ENCODE measurements at regions not wholly inside any gene's neighbourhood (a gene's known extent, or its start where the extent isn't known, plus 50 kb on each side); places are given as distances from the start of the nearest gene placed in this dataset.

DNA sequence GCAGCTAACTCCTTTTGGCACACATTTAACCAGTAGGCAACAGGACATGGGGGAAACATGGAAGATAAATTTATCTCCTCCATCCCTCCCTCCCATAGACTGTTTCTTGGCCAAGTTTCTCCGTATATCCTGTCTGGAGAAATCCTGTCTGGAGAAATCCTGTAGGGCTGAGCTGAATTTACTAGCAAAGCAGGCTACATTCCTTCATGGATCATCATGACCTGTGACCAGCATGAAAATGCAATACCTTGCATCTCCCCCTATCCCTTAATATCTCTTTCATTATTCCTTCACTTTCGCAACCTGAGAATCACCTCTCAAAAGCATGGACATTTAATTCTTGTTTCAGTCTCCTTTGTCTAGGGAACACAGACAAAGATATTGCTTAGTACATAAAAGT lies 379.1 kb downstream of the PSAT1 start:
- Mint-ChIP-seq H3K4me1 (ENCODE audit: low read depth, unreplicated experiment) (no peaks in the 10 kb centered on the region), H3K9me3 (ENCODE audit: low read depth, unreplicated experiment) (no peaks in the 10 kb centered on the region), H3K4me3 (ENCODE audit: low read depth, unreplicated experiment) (no peak overlapping the region), H3K36me3 (ENCODE audit: insufficient read depth, unreplicated experiment) (no peaks in the 10 kb centered on the region), H3K27me3 (ENCODE audit: unreplicated experiment) (no peaks in the 10 kb centered on the region), H3K27ac (ENCODE audit: unreplicated experiment) (no peak overlapping the region)
- intact Hi-C loops (cut with micrococcal nuclease; ENCODE audit: unreplicated experiment), result no loop called here
- CTCF ChIA-PET, result no interaction called here
- BruUV-seq (replicated peaks), result no TSS peak
- TF ChIP-seq, protein P1, sequence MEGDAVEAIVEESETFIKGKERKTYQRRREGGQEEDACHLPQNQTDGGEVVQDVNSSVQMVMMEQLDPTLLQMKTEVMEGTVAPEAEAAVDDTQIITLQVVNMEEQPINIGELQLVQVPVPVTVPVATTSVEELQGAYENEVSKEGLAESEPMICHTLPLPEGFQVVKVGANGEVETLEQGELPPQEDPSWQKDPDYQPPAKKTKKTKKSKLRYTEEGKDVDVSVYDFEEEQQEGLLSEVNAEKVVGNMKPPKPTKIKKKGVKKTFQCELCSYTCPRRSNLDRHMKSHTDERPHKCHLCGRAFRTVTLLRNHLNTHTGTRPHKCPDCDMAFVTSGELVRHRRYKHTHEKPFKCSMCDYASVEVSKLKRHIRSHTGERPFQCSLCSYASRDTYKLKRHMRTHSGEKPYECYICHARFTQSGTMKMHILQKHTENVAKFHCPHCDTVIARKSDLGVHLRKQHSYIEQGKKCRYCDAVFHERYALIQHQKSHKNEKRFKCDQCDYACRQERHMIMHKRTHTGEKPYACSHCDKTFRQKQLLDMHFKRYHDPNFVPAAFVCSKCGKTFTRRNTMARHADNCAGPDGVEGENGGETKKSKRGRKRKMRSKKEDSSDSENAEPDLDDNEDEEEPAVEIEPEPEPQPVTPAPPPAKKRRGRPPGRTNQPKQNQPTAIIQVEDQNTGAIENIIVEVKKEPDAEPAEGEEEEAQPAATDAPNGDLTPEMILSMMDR (IDR thresholded peaks at IDR 0.05; ENCODE audit: unreplicated experiment), result no peak
- DNase-seq, result no peak

DNA sequence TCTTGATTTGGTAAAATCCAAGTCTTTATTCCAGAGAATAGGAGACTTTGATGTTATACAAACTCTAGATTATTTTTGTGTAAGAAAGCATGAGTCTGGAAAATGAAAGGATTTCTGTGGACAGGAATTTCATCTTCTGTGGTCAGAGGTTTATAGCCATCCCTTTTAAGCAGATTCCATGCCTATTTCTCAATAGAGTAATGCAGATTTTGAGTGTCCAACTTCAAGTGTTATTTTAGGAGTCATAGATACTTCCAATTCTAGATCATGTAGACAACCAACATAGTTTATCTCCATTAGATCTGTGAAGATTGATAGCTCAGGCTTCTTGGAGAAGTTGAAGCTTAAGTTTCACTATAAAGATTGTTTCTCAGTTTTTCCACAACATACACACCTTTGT lies 379.7 kb downstream of the PSAT1 start:
- TF ChIP-seq, protein P1 (IDR thresholded peaks at IDR 0.05; ENCODE audit: unreplicated experiment), result no peak
- H3K4me3 Mint-ChIP-seq (ENCODE audit: low read depth, unreplicated experiment), result no peak overlapping the region
- intact Hi-C loops (cut with micrococcal nuclease; ENCODE audit: unreplicated experiment), result no loop called here
- no peaks in the 10 kb centered on the region for H3K36me3 Mint-ChIP-seq (ENCODE audit: insufficient read depth, unreplicated experiment)
- H3K27me3 Mint-ChIP-seq (ENCODE audit: unreplicated experiment), result no peaks in the 10 kb centered on the region
- H3K9me3 Mint-ChIP-seq (ENCODE audit: low read depth, unreplicated experiment), result no peaks in the 10 kb centered on the region
- no peaks in the 10 kb centered on the region for H3K4me1 Mint-ChIP-seq (ENCODE audit: low read depth, unreplicated experiment)
- no TSS peak for BruUV-seq (replicated peaks)
- no peak for DNase-seq
- CTCF ChIA-PET, result no interaction called here
- no peak overlapping the region for H3K27ac Mint-ChIP-seq (ENCODE audit: unreplicated experiment)

DNA sequence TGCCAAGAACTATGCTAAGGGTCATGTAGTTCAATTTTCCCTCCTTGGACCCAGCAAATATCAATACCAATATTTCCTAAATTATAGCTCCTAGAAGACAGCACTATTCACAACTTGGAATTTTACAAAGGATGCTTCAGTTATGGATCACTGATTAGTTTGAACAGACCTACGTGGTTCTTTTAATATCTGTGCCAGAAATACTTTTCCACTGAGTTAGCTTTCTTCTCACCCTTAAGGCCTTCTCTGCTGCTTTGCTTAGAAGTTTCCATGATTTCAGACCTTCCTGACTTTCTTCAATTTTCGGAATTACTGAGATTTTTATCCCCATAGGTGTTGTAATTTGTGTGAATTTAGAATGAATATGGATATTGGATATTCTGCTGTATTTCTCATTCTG lies 380.4 kb downstream of the PSAT1 start:
- no peaks in the 10 kb centered on the region for H3K4me1 Mint-ChIP-seq (ENCODE audit: low read depth, unreplicated experiment)
- H3K9me3 Mint-ChIP-seq (ENCODE audit: low read depth, unreplicated experiment), result no peaks in the 10 kb centered on the region
- TF ChIP-seq, protein P1 (IDR thresholded peaks at IDR 0.05; ENCODE audit: unreplicated experiment), result no peak
- no peak overlapping the region for H3K4me3 Mint-ChIP-seq (ENCODE audit: low read depth, unreplicated experiment)
- H3K27me3 Mint-ChIP-seq (ENCODE audit: unreplicated experiment), result no peaks in the 10 kb centered on the region
- H3K36me3 Mint-ChIP-seq (ENCODE audit: insufficient read depth, unreplicated experiment), result no peaks in the 10 kb centered on the region
- BruUV-seq (replicated peaks), result no TSS peak
- intact Hi-C loops (cut with micrococcal nuclease; ENCODE audit: unreplicated experiment), result no loop called here
- DNase-seq, result no peak
- H3K27ac Mint-ChIP-seq (ENCODE audit: unreplicated experiment), result no peak overlapping the region
- CTCF ChIA-PET, result no interaction called here

DNA sequence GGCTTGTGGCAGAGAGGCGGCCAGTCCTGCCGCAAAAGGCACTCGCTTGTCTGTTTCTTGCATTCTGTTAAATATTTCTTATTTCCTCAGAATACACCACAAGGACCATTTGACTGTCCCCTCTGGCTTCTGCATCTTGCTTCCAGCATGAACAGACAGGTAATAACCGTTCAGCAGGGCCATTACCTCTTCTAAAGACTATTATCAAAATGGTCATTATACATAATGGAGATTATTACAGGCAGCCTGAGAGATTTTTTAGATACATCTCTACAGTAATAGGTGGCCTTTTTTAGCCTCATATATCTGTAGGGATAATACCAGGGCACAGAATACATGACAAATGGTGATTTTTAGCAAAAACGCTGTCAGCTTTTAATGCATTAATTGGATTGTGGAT lies 382.0 kb downstream of the PSAT1 start:
- TF ChIP-seq, protein P1 (IDR thresholded peaks at IDR 0.05; ENCODE audit: unreplicated experiment), result no peak
- DNase-seq, result no peak
- H3K27ac Mint-ChIP-seq (ENCODE audit: unreplicated experiment), result no peak overlapping the region
- CTCF ChIA-PET, result no interaction called here
- no peak overlapping the region for H3K4me3 Mint-ChIP-seq (ENCODE audit: low read depth, unreplicated experiment)
- H3K36me3 Mint-ChIP-seq (ENCODE audit: insufficient read depth, unreplicated experiment), result no peaks in the 10 kb centered on the region
- no peaks in the 10 kb centered on the region for H3K9me3 Mint-ChIP-seq (ENCODE audit: low read depth, unreplicated experiment)
- no peaks in the 10 kb centered on the region for H3K4me1 Mint-ChIP-seq (ENCODE audit: low read depth, unreplicated experiment)
- intact Hi-C loops (cut with micrococcal nuclease; ENCODE audit: unreplicated experiment), result no loop called here
- BruUV-seq (replicated peaks), result no TSS peak
- no peaks in the 10 kb centered on the region for H3K27me3 Mint-ChIP-seq (ENCODE audit: unreplicated experiment)

DNA sequence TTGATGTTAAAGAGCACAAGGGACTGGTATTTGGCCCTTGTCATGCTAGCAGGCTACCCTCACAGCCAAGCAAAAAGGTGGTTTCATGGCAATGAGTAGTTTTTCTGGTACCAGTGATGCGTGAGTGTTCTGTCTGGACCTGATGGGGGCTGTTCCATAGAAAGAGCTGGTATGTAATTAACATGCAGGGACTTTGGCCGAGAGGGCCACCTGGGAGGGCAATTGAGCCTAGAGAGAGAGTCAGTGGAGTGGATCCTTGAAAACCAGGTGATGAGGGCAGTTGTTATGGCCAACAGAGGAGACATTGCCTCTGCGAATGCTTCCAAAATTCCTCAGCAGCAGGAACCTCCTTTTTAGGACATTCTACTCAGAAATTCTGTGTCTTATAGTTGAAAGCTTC lies 383.3 kb downstream of the PSAT1 start:
- no TSS peak for BruUV-seq (replicated peaks)

More for the DNA sequence above, 383.3 kb downstream of the PSAT1 start:
- no peaks in the 10 kb centered on the region for H3K36me3 Mint-ChIP-seq (ENCODE audit: insufficient read depth, unreplicated experiment)
- DNase-seq, result no peak
- H3K4me3 Mint-ChIP-seq (ENCODE audit: low read depth, unreplicated experiment), result no peak overlapping the region
- H3K9me3 Mint-ChIP-seq (ENCODE audit: low read depth, unreplicated experiment), result no peaks in the 10 kb centered on the region
- H3K27me3 Mint-ChIP-seq (ENCODE audit: unreplicated experiment), result no peaks in the 10 kb centered on the region
- TF ChIP-seq, protein P1 (IDR thresholded peaks at IDR 0.05; ENCODE audit: unreplicated experiment), result no peak
- no peak overlapping the region for H3K27ac Mint-ChIP-seq (ENCODE audit: unreplicated experiment)
- H3K4me1 Mint-ChIP-seq (ENCODE audit: low read depth, unreplicated experiment), result no peaks in the 10 kb centered on the region
- CTCF ChIA-PET, result no interaction called here
- intact Hi-C loops (cut with micrococcal nuclease; ENCODE audit: unreplicated experiment), result no loop called here
